Fibroblast of the aortic adventitia (primary cell): ENCODE measurements at regions not wholly inside any gene's neighbourhood (a gene's known extent, or its start where the extent isn't known, plus 50 kb on each side); places are given as distances from the start of the nearest gene placed in this dataset.
A peak's percentile ranks its signal among the peaks of the same experiment; 100 is the strongest.

Experiments
- DNase-seq: peaks from one replicate; pipeline ENCODE4 v3.0.0-alpha.2; 2010; ENCODE audit warnings: low read depth
- H3K4me3 ChIP-seq: 2 replicates; pipeline ENCODE4 v1.5.1; 2011; ENCODE audit warnings: low read depth, mild to moderate bottlenecking, control low read depth, low read length, moderate library complexity
- CTCF ChIP-seq: IDR thresholded peaks from 2 replicates; pipeline ENCODE4 v1.5.1; 2011; ENCODE audit warnings: mild to moderate bottlenecking, low read length, control low read depth, inconsistent platforms; ENCODE audit not compliant: insufficient read depth

DNA sequence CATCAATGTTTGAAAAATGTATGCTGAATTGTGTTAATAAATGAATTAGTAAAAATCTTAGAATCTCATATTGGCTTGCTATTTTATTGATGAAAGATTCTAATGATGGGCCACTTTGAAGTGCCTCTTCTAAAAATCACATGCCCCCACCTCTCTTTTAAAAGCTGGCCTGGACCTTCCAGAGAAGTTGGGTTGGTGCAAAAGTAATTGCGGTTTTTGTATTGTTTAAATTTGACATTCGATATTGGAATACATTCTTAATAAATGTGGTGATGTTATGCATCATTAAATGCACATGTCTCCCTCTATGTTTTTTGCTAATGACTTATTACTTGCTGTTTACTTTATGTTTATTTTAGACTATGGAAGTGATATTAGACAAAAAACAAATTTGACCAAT, 314.6 kb upstream of the C16orf82 start:
- no peak for DNase-seq
- TF ChIP-seq CTCF = no peak
- H3K4me3 ChIP-seq = no peak overlapping the region

DNA sequence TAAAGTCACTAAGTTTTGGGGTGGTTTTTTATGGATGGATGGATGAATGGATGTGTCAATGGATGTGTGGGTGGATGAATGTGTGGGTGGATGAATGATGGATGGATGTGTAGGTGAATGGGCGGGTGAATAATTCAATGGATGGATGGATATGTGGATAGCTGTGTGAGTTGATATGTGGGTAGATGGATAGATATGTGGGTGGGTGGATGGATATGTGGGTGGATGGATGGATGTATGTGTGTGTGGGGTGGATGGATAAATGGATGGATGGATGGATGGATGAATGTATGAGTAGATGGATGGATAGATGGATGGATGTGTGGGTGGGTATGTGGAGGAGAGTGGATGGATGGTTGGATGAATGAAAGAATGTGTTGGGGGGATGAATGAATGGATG, 310.1 kb upstream of the C16orf82 start:
- H3K4me3 ChIP-seq = no peak overlapping the region
- no peak for TF ChIP-seq CTCF
- DNase-seq = no peak

DNA sequence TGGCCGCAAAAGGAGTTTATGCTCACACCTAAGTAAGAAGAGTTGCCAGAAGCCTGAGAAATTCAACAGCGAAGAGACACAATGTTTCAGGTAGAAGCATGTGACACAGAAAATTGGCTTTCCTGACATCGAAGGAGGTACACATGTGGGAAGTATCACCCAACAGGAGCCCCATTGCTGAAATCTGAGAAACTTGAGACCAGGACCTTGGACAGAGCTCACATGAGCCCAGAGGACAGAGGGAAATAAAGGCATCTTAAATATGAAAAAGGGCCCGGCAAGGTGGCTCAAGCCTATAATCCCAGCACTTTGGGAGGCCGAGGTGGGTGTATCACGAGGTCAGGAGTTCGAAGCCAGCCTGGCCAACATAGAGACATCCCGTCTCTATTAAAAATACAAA, 304.1 kb upstream of the C16orf82 start:
- TF ChIP-seq CTCF = no peak
- H3K4me3 ChIP-seq = no peak overlapping the region
- no peak for DNase-seq

- no peak overlapping the region for H3K4me3 ChIP-seq
- TF ChIP-seq CTCF = peak; percentile 43
- DNase-seq = no peak
These were observed 301.6 kb upstream of the C16orf82 start for GRCh38 chr16:26765087-26765486.

- no peak for TF ChIP-seq CTCF
- no peak for DNase-seq
- H3K4me3 ChIP-seq = no peak overlapping the region
These were observed 298.2 kb upstream of the C16orf82 start for GRCh38 chr16:26768385-26769010.

GRCh38 chr16:26770547-26770946, 296.2 kb upstream of the C16orf82 start:
- DNase-seq = no peak
- no peak overlapping the region for H3K4me3 ChIP-seq
- no peak for TF ChIP-seq CTCF

GRCh38 chr16:26772503-26772902, 294.2 kb upstream of the C16orf82 start:
- DNase-seq = no peak
- no peak overlapping the region for H3K4me3 ChIP-seq
- TF ChIP-seq CTCF = no peak
